ENCODE measurements at regions not wholly inside any gene's neighbourhood (a gene's known extent, or its start where the extent isn't known, plus 50 kb on each side); places are given as distances from the start of the nearest gene placed in this dataset.
A peak's percentile ranks its signal among the peaks of the same experiment; 100 is the strongest.

GRCh38 chr3:187823746-187824145 lies 78.5 kb upstream of the BCL6 start:
- no peak for DNase-seq

GRCh38 chr3:187827723-187828122 lies 82.5 kb upstream of the BCL6 start:
- DNase-seq: no peak

GRCh38 chr3:187828579-187829452 lies 83.5 kb upstream of the BCL6 start:
- DNase-seq: peak; percentile 9

- no peak for DNase-seq
Measured at GRCh38 chr3:187830181-187830580, 84.9 kb upstream of the BCL6 start.

GRCh38 chr3:187831125-187832051 lies 86.1 kb upstream of the BCL6 start:
- no peak for DNase-seq

- DNase-seq: peak; percentile 10
Measured at GRCh38 chr3:187832202-187832601, 86.9 kb upstream of the BCL6 start.

- DNase-seq: no peak
Measured at GRCh38 chr3:187833375-187833774, 88.1 kb upstream of the BCL6 start.

- DNase-seq: no peak
Measured at GRCh38 chr3:187833799-187834578, 88.7 kb upstream of the BCL6 start.

GRCh38 chr3:187836823-187837770 lies 91.8 kb upstream of the BCL6 start:
- DNase-seq: no peak

GRCh38 chr3:187838016-187838540 lies 92.8 kb upstream of the BCL6 start:
- DNase-seq: no peak

- no peak for DNase-seq
Measured at GRCh38 chr3:187839422-187839821, 94.2 kb upstream of the BCL6 start.

- no peak for DNase-seq
Measured at GRCh38 chr3:187840856-187841255, 95.6 kb upstream of the BCL6 start.

GRCh38 chr3:187841560-187841959 lies 96.3 kb upstream of the BCL6 start:
- no peak for DNase-seq

GRCh38 chr3:187843654-187844053 lies 98.4 kb upstream of the BCL6 start:
- no peak for DNase-seq

GRCh38 chr3:187844708-187845107 lies 99.4 kb upstream of the BCL6 start:
- DNase-seq: no peak

- no peak for DNase-seq
Measured at GRCh38 chr3:187845826-187846225, 100.6 kb upstream of the BCL6 start.

GRCh38 chr3:187848401-187848800 lies 103.1 kb upstream of the BCL6 start:
- DNase-seq: no peak

GRCh38 chr3:187849016-187849654 lies 103.9 kb upstream of the BCL6 start:
- no peak for DNase-seq

GRCh38 chr3:187850258-187850921 lies 105.1 kb upstream of the BCL6 start:
- DNase-seq: no peak
